HS-5 (cell line): ENCODE measurements at regions not wholly inside any gene's neighbourhood (a gene's known extent, or its start where the extent isn't known, plus 50 kb on each side); places are given as distances from the start of the nearest gene placed in this dataset.
"Not testable (repeated sequence)": the region's sequence is repeated elsewhere in the genome, so short reads cannot be mapped to it uniquely, and the experiment has no call there.

Experiments used
- DNase-seq: peaks from one replicate; pipeline ENCODE4 v3.0.0-alpha.2; 2012; ENCODE audit warnings: low read depth

GRCh38 chr1:148357037-148357436 lies 126.1 kb downstream of the PPIAL4G start:
- no peak for DNase-seq

GRCh38 chr1:148355976-148356375 lies 127.1 kb downstream of the PPIAL4G start:
- DNase-seq, result no peak

DNA sequence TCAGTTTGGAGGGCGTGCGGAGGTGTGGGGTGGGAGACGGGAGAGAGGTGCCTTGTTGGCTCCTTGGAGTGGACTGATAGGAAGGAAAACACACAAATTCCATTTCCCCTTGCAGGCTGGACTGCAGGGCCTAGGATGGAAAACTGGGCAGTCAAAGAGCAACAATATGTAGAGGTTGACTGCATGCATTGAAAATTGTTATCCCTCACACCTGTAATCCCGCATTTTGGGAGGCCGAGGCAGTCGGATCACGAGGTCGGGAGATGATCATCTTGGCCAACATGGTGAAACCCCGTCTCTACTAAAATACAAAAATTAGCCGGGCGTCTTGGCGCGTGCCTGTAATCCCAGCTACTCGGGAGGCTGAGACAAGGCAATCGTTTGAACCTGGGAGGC lies 128.2 kb downstream of the PPIAL4G start:
- DNase-seq, result no peak

DNA sequence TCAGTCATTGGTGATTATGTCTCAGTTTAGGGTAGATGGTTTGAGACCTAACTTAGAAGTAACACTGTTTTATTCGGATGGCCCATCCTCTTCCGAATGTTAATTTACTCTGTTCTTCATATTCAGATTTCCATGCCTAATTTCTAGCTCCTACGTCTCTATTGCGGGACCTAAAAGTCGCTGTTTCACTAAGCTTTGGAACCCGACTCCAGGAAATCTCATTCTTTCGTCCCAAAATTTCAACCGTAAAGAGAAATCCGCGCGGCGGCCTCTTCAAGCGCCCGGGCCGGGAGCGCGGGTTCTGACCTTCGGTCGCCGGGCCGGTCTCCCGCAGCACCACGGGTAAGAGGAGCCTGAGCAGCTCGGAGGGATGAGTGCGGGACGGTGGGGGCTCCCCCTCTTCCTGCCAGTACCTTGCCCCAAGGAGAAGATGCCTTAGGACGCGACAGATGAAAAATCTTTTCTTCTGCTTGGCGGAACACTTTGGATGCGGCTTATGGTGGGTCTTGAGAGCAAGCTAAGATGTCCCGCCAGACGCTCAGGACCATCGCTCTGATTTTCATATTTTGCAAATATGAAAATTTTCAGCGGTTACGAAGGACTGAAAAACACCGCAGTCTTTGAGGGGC lies 128.7 kb downstream of the PPIAL4G start:
- DNase-seq, result no peak

DNA sequence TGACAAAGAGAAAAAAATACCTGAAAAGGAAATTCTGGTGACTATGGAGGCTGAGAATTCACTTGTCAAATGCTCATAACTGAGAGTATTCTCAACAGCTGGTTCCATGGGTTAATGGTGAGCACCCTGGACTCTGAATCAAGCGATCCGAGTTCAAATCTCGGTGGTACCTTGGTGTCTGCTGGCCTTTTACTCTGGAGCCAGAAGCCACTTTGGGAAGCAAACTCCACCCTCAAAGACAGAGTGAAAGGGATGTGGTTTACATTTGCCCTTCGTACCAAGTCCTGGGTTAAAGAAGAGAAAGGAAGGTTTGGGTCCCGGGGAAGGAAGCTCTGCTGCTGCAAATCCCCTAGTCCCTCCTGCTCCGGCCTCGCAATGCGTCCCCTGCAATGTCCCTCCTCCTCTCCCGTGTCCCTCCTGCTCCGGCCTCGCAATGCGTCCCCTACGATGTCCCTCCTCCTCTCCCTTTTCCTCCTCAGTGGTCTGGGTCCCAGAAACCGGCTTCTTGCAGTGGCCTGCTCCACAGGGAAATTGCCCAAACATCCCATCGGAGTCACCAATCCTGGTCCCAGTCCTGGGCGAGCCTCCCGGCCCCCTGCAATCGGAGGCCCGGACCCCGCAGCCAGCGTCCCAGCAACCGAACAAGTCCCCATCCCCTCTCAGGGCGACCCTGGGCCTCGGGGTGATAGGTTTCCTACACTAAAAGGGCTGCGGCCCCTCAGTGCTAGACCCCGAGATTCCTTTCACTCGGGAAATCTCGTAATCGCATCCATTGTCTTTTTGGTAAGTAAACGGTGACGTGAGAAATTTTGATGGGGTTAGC lies 129.4 kb downstream of the PPIAL4G start:
- DNase-seq, result no peak

DNA sequence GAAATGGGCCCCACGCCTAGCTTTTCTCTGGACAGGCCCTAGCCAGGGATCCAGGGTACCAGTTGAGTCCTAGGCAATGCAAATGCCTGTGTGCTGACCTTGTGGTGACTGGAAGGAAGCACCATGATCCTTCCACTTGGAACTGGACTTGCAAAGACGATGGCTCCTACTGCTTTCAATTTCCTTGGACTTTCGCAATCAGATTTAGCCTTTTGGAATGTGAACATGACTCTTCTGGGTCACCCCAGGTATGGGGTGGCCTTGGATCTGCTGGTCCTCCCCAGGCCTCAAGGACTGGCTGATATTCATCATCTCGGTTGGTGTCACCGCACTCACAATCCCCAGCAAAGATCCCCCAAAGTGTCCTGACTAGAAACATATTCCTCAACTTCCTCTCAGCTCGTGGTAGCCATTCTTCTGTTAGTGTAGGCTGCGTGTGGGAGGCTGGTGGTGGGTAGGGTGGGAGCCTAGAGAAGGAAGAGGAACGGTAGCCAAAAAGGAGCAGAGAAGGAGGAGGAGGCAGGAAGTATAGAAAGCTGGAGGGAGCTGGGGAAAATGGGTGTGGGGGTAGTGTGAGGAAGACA lies 130.5 kb downstream of the PPIAL4G start:
- no peak for DNase-seq

DNA sequence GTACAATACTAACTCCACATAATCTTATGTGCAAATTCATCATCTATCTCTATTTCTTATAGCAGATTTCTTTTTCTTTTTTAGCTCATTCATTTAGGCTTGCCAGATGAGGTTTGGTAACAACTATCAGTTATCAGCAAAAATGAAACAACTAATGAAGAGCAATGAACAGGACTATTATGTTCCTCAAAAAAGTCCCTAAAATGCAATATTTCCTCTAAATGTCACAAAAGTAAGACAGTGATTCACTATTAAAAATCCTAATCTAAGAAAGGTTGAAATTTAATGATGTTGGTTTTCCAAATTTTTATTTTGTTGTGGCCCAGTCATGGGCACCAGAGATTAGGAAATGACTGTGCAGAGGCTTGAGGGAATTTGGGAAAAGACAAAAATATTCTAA lies 135.3 kb downstream of the PPIAL4G start:
- no peak for DNase-seq

- DNase-seq, result not testable (repeated sequence)
These were observed 137.4 kb downstream of the PPIAL4G start for GRCh38 chr1:148345659-148346151.

DNA sequence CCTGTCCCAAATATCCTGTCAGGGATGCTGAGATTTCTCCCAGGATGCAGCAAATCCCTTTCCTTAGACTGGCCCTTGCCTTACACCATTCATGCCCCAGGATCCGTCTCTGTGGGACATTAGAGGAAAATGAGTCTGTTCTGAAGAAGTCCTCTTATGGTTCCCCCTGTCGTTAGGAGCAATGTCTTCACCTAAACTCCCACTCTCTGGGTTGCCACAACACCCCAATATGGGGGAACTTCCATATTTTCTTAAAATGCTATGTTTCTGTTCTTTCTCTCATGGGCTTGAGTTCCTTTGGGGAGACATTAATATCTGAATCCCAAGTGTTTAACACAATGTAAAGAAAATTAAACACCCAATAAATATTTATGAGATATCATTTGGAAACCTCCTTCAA lies 138.5 kb downstream of the PPIAL4G start:
- not testable (repeated sequence) for DNase-seq

- DNase-seq, result not testable (repeated sequence)
These were observed 141.4 kb downstream of the PPIAL4G start for GRCh38 chr1:148341729-148342128.

DNA sequence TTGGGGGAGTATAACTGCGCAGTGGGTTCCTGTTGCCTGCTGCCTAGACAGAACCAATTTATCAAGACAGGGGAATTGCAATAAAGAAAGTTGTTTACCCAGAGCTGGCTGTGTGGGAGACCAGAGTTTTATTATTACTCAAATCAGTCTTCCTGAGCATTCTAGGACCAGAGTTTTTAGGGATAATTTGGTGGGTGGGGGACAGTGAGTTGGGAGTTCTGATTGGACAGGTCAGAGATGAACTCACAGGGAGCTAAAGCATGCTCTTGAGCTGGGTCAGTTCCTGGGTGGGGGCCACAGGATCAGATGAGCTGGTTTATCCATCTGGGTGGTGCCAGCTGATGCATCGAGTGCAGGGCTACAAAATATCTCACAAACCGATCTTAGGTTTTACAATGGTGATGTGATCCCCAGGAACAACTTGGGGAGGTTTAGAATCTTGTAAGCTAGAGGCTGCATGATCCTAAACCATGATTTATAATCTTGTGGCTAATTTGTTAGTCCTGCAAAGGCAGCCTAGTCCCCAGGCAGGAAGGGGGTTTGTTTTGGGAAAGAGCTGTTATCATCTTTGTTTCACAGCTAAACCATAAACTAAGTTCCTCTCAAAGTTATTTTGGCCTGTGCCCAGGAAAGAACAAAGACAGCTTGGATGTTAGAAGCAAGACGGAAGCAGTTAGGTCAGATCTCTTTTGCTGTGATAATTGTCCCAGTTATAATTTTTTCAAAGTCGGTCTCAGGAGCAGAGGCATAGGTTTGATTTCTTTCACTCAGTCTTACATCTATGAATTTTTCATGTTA lies 146.8 kb downstream of the PPIAL4G start:
- not testable (repeated sequence) for DNase-seq

DNA sequence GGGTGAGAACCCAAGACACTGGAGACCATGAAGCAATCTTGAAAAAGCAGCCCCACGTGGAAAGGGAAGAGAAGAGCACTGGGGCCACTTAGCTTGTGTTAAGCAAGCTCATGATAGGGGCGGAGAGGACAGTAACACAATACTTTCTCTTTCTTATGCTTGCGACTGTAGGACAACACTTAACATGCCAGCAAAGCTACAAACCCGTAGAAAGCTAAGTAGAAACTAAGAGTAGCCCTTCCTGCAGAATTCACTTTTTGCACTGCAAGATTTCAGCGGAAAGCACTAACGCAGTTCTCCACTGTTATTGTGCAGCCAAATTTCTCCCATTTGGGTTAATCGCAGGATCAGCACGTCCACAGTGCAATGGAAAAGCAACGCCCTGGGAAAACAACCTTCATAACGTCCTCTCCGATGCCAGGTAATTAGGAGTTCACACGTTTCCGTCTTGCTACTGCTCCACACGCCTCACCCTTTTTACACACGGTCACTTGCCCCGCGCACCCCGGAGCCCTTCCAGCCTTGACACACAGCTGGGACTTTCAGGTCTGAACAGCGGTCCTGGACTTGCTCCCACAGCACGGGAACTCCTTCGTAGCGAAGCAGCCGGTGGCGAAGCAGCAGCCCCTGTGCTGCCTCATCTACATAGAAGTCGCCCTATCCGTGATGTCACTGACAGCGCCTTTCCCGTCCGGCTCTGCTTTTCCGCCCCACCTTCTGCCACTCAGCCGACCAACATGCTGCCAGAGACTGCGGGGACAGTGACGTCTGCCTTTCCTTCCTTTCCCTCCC lies 148.6 kb downstream of the PPIAL4G start:
- DNase-seq, result peak; percentile 84

DNA sequence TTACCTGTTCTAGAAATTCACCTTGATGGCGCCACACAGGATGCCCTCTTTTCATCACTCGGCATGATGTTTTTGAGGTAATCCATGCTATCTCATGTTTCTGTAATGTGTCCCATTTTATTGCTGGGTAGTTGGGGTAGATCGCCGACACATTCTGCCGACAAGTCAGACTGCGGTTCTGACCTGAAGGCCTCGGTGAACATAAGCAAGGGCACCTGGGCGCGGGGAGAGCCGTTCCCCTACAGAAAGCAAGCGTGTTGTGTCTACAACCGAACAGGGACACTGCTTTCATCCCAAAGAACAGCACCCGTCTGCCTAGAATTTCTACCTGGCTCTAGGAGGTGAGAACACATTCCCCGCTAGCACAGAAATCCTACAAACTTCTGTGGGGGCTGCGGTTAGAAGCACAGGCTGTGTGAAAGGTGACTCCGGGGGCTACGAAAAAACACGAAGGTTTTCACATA lies 149.2 kb downstream of the PPIAL4G start:
- no peak for DNase-seq

GRCh38 chr1:148328884-148329283 lies 154.2 kb downstream of the PPIAL4G start:
- no peak for DNase-seq

GRCh38 chr1:148325031-148325430 lies 158.1 kb downstream of the PPIAL4G start:
- not testable (repeated sequence) for DNase-seq

DNA sequence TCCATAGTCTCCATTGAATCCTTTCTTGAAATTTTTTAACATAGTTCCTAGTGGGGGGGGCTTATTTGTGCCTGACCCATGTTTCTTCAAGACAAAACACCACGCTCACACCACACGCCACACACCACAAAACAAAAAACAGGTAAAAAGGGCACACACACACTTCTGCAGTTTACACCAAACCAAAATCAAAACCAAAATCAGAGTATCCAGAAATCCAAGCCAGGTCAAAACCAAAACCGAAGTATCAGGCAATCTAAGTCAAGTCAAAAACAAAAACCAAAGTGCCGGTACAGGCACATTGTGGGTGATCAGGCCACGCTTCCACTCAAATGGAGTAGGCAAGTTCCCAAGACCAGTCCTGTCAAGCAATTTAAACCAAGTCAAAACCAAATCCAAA lies 158.6 kb downstream of the PPIAL4G start:
- DNase-seq, result not testable (repeated sequence)

GRCh38 chr1:148320079-148320478 lies 163.0 kb downstream of the PPIAL4G start:
- DNase-seq, result not testable (repeated sequence)

DNA sequence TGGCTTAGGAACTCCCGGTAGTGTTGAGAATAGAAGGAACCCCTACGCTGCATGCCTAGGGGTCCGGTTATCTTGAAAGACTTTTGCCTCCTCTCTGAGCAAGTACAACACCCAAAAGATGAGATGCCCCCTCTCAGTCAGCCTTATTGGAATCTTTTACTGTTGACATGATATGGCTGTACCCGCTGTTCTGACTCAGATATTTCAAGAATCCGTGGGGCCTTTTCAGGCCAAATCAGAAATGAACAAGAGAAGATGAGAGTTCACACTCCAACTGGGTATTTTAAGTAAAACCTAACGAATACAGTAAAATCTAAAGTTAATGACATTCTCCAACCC lies 164.2 kb downstream of the PPIAL4G start:
- no peak for DNase-seq

DNA sequence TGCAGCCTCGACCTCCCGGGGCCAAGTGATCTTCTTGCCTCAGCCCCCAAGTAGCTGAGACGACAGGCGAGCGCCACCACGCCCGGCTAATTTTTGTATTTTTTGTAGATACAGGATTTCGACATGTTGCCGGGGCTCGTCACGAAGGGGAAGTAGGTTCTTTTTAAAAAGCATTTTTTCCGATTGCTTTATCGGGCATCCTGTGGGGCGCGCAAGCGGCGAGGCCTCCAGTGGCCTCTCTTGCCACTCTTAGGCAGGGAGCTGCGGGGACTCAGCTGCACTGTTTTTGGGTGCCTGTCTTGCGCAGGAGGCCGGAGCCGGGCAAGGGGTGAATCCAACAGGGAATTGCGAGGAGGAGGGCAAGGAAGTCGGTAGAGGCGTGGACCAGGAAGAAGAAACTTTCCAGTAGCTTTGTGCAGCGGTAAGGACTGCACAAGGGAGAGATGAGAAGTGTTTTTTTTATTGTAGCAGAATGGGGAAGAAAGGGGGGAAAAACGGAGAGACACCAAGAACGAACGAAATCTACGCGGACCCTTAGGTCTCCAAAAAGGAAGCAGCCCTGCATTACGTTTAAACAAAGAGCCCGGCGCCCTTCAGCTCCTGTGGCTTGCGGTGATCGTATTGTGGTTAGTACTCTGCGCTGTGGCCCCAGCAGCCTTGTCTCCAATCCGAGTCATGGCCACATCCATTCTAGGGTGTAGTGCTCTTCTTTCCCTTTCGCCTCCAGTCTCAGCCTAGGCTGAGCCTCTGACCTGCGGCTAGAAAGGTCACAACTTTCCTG lies 164.8 kb downstream of the PPIAL4G start:
- no peak for DNase-seq

GRCh38 chr1:148317288-148317985 lies 165.4 kb upstream of the NBPF11 start:
- no peak for DNase-seq
